ENCODE measurements at regions not wholly inside any gene's neighbourhood (a gene's known extent, or its start where the extent isn't known, plus 50 kb on each side); places are given as distances from the start of the nearest gene placed in this dataset.

- Histone ChIP-seq H4K20me1 (ENCODE audit: insufficient read depth, poor library complexity, severe bottlenecking) (no peaks in the 10 kb centered on the region), H3K27me3 (no peaks in the 10 kb centered on the region), H3K9me2 (replicated peaks; ENCODE audit: insufficient read depth) (no peaks in the 10 kb centered on the region), H3K36me3 (replicated peaks; ENCODE audit: insufficient read depth, low read depth) (no peaks in the 10 kb centered on the region), H3K9me3 (ENCODE audit: low read depth) (no peaks in the 10 kb centered on the region), H2AFZ (no peak overlapping the region), H3K27ac (no peak overlapping the region), H3K4me1 (ENCODE audit: insufficient read depth) (no peaks in the 10 kb centered on the region), H3K4me2 (no peak overlapping the region), H3K4me3 (no peak overlapping the region), H3K79me2 (no peaks in the 10 kb centered on the region)
- DNase-seq (ENCODE audit: low spot score) = no peak
- TF ChIP-seq EZH2 (IDR thresholded peaks at IDR 0.05; ENCODE audit: borderline replicate concordance) = no peak
- no peak for TF ChIP-seq EZH2phosphoT487 (IDR thresholded peaks at IDR 0.05; ENCODE audit: low read depth, severe bottlenecking, unreplicated experiment)
- no peak for TF ChIP-seq CTCF (IDR thresholded peaks at IDR 0.05; ENCODE audit: poor library complexity)
- WGBS (ENCODE audit: low lambda C conversion rate, missing lambda C conversion rate) = 65% methylated on average over 4 of the region's 4 CpGs
Observed at GRCh38 chr18:29664278-29665036, 1378.1 kb downstream of the DSC3 start.

GRCh38 chr18:29661924-29662323 lies 1380.6 kb downstream of the DSC3 start:
- Histone ChIP-seq H3K4me1 (ENCODE audit: insufficient read depth) (no peaks in the 10 kb centered on the region), H3K9me3 (ENCODE audit: low read depth) (no peaks in the 10 kb centered on the region), H3K36me3 (replicated peaks; ENCODE audit: insufficient read depth, low read depth) (no peaks in the 10 kb centered on the region), H3K27me3 (no peaks in the 10 kb centered on the region), H2AFZ (no peak overlapping the region), H3K79me2 (no peaks in the 10 kb centered on the region), H3K4me2 (no peak overlapping the region), H3K4me3 (no peak overlapping the region), H4K20me1 (ENCODE audit: insufficient read depth, poor library complexity, severe bottlenecking) (no peaks in the 10 kb centered on the region), H3K27ac (no peak overlapping the region), H3K9me2 (replicated peaks; ENCODE audit: insufficient read depth) (no peaks in the 10 kb centered on the region)
- DNase-seq (ENCODE audit: low spot score) = no peak
- TF ChIP-seq EZH2phosphoT487 (IDR thresholded peaks at IDR 0.05; ENCODE audit: low read depth, severe bottlenecking, unreplicated experiment) (no peak), EZH2 (IDR thresholded peaks at IDR 0.05; ENCODE audit: borderline replicate concordance) (no peak), CTCF (IDR thresholded peaks at IDR 0.05; ENCODE audit: poor library complexity) (no peak)
- WGBS (ENCODE audit: low lambda C conversion rate, missing lambda C conversion rate) = 78% methylated on average over 3 of the region's 3 CpGs

- Histone ChIP-seq H2AFZ (no peak overlapping the region), H3K9me3 (ENCODE audit: low read depth) (no peaks in the 10 kb centered on the region), H3K27me3 (no peaks in the 10 kb centered on the region), H3K4me1 (ENCODE audit: insufficient read depth) (no peaks in the 10 kb centered on the region), H3K27ac (no peak overlapping the region), H4K20me1 (ENCODE audit: insufficient read depth, poor library complexity, severe bottlenecking) (no peaks in the 10 kb centered on the region), H3K4me2 (no peak overlapping the region), H3K4me3 (no peak overlapping the region), H3K36me3 (replicated peaks; ENCODE audit: insufficient read depth, low read depth) (no peaks in the 10 kb centered on the region), H3K9me2 (replicated peaks; ENCODE audit: insufficient read depth) (no peaks in the 10 kb centered on the region), H3K79me2 (no peaks in the 10 kb centered on the region)
- WGBS (ENCODE audit: low lambda C conversion rate, missing lambda C conversion rate) = 100% methylated on average over 1 of the region's 1 CpG
- no peak for DNase-seq (ENCODE audit: low spot score)
- TF ChIP-seq CTCF (IDR thresholded peaks at IDR 0.05; ENCODE audit: poor library complexity) (no peak), EZH2 (IDR thresholded peaks at IDR 0.05; ENCODE audit: borderline replicate concordance) (no peak), EZH2phosphoT487 (IDR thresholded peaks at IDR 0.05; ENCODE audit: low read depth, severe bottlenecking, unreplicated experiment) (no peak)
Observed at GRCh38 chr18:29660777-29661176, 1381.8 kb downstream of the DSC3 start.

Measured in hepatocyte (in vitro differentiated cells).